Smooth muscle cell (in vitro differentiated cells): ENCODE measurements at regions not wholly inside any gene's neighbourhood (a gene's known extent, or its start where the extent isn't known, plus 50 kb on each side); places are given as distances from the start of the nearest gene placed in this dataset.

Source experiments
- DNase-seq: peaks from one replicate; lab custom pipeline; 2025; ENCODE audit not compliant: unreplicated experiment; lab: John Stamatoyannopoulos, UW
- H2AFZ ChIP-seq: fragments of 200-600 bp; sonication (generic); 2 replicates; pipeline ENCODE4 v1.6.0; 2016; ENCODE audit warnings: antibody characterized with exemption, low read depth, mild to moderate bottlenecking
- H3F3A ChIP-seq: fragments of 200-600 bp; sonication (generic); 2 replicates; pipeline ENCODE4 v1.6.0; 2017; ENCODE audit warnings: antibody characterized with exemption, low read depth
- H3K27ac ChIP-seq: fragments of 200-600 bp; sonication (generic); 2 replicates; pipeline ENCODE4 v1.5.1; 2016; ENCODE audit warnings: low read depth, mild to moderate bottlenecking
- H3K27me3 ChIP-seq: fragments of 200-600 bp; sonication (generic); 2 replicates; pipeline ENCODE4 v1.6.1; 2016; ENCODE audit warnings: low read depth, mild to moderate bottlenecking
- H3K36me3 ChIP-seq: fragments of 200-600 bp; sonication (generic); 2 replicates; pipeline ENCODE4 v1.5.1; 2016; ENCODE audit warnings: low read depth
- H3K4me1 ChIP-seq: fragments of 200-600 bp; sonication (generic); 2 replicates; pipeline ENCODE4 v1.5.1; 2016; ENCODE audit warnings: low read depth
- H3K4me2 ChIP-seq: fragments of 200-600 bp; sonication (generic); 2 replicates; pipeline ENCODE4 v1.6.0; 2016; ENCODE audit warnings: mild to moderate bottlenecking
- H3K4me3 ChIP-seq: fragments of 200-600 bp; sonication (generic); 2 replicates; pipeline ENCODE4 v1.5.1; 2016; ENCODE audit warnings: mild to moderate bottlenecking
- H3K79me2 ChIP-seq: fragments of 200-600 bp; sonication (generic); 2 replicates; pipeline ENCODE4 v1.6.0; 2016; ENCODE audit warnings: low read depth, mild to moderate bottlenecking
- H3K9ac ChIP-seq: fragments of 200-600 bp; sonication (generic); 2 replicates; pipeline ENCODE4 v1.6.0; 2016; ENCODE audit warnings: low read depth
- H3K9me3 ChIP-seq: fragments of 200-600 bp; sonication (generic); replicated peaks from 2 replicates; pipeline ENCODE4 v1.5.1; 2016; ENCODE audit warnings: low read depth
- H4K20me1 ChIP-seq: fragments of 200-600 bp; sonication (generic); 2 replicates; pipeline ENCODE4 v1.6.0; 2016; ENCODE audit warnings: low read depth
- CTCF ChIP-seq: fragments of 200-600 bp; sonication (generic); IDR thresholded peaks from 2 replicates; pipeline ENCODE4 v1.5.1; 2017; ENCODE audit warnings: borderline replicate concordance, mild to moderate bottlenecking, antibody characterized with exemption; ENCODE audit not compliant: insufficient read depth, poor library complexity, severe bottlenecking
- WGBS: methylation state at CpG from one replicate; pipeline ENCODE4 v1.1.7; 2016; ENCODE audit warnings: low lambda C conversion rate; 5-methylcytosine and 5-hydroxymethylcytosine counted together

GRCh38 chr13:99811067-99811700 is 160.4 kb downstream of the ZIC5 start:
- Histone ChIP-seq H3K27ac (no peak overlapping the region), H3K4me2 (no peak overlapping the region), H3K79me2 (no peaks in the 10 kb centered on the region), H3K36me3 (no peaks in the 10 kb centered on the region), H3K4me3 (no peak overlapping the region), H3K27me3 (no peaks in the 10 kb centered on the region), H3K9me3 (no peaks in the 10 kb centered on the region), H3F3A (no peaks in the 10 kb centered on the region), H3K9ac (no peak overlapping the region), H2AFZ (no peak overlapping the region), H3K4me1 (no peaks in the 10 kb centered on the region), H4K20me1 (no peaks in the 10 kb centered on the region)
- DNase-seq: no peak
- TF ChIP-seq CTCF: no peak
- 88% methylated on average over 7 of the region's 7 CpGs for WGBS

- no peak overlapping the region for H3K27ac ChIP-seq
- DNase-seq: no peak
- no peaks in the 10 kb centered on the region for H3F3A ChIP-seq
- no peak overlapping the region for H3K9ac ChIP-seq
- H2AFZ ChIP-seq: no peak overlapping the region
- 91% methylated on average over 4 of the region's 4 CpGs for WGBS
- no peaks in the 10 kb centered on the region for H3K79me2 ChIP-seq
- H3K36me3 ChIP-seq: no peaks in the 10 kb centered on the region
- no peak for TF ChIP-seq CTCF
- H4K20me1 ChIP-seq: no peaks in the 10 kb centered on the region
- H3K4me1 ChIP-seq: peaks cover 9% of the 10 kb centered on the region
- no peak overlapping the region for H3K4me3 ChIP-seq
- no peaks in the 10 kb centered on the region for H3K9me3 ChIP-seq
- no peak overlapping the region for H3K4me2 ChIP-seq
- H3K27me3 ChIP-seq: no peaks in the 10 kb centered on the region
Observed at GRCh38 chr13:99809926-99810325, 161.6 kb downstream of the ZIC5 start.

- no peak for TF ChIP-seq CTCF
Observed at GRCh38 chr13:99809496-99809895, 162.1 kb downstream of the ZIC5 start.

GRCh38 chr13:99808786-99809185 is 162.8 kb downstream of the ZIC5 start:
- no peak overlapping the region for H2AFZ ChIP-seq
- H3K4me3 ChIP-seq: no peak overlapping the region
- peaks cover 19% of the 10 kb centered on the region for H3K4me1 ChIP-seq
- H3K9ac ChIP-seq: no peak overlapping the region
- no peak overlapping the region for H3K4me2 ChIP-seq
- H3K27ac ChIP-seq: no peak overlapping the region
- peaks cover 6% of the 10 kb centered on the region for H3K27me3 ChIP-seq
- no peak for TF ChIP-seq CTCF
- H3K79me2 ChIP-seq: no peaks in the 10 kb centered on the region
- H4K20me1 ChIP-seq: no peaks in the 10 kb centered on the region
- H3K36me3 ChIP-seq: no peaks in the 10 kb centered on the region
- no peaks in the 10 kb centered on the region for H3K9me3 ChIP-seq
- 90% methylated on average over 1 of the region's 1 CpG for WGBS
- no peak for DNase-seq
- no peaks in the 10 kb centered on the region for H3F3A ChIP-seq

More at GRCh38 chr13:99809496-99809895, 162.1 kb downstream of the ZIC5 start:
- WGBS: 88% methylated on average over 8 of the region's 8 CpGs
- H3K9ac ChIP-seq: no peak overlapping the region
- H3K4me1 ChIP-seq: peaks cover 13% of the 10 kb centered on the region
- H3K36me3 ChIP-seq: no peaks in the 10 kb centered on the region
- DNase-seq: no peak
- H3K79me2 ChIP-seq: no peaks in the 10 kb centered on the region
- H3K4me2 ChIP-seq: no peak overlapping the region
- H3K27ac ChIP-seq: no peak overlapping the region
- no peaks in the 10 kb centered on the region for H4K20me1 ChIP-seq
- no peak overlapping the region for H3K4me3 ChIP-seq
- no peak overlapping the region for H2AFZ ChIP-seq
- peaks cover under 1% of the 10 kb centered on the region for H3K27me3 ChIP-seq
- no peaks in the 10 kb centered on the region for H3K9me3 ChIP-seq
- H3F3A ChIP-seq: no peaks in the 10 kb centered on the region
